GM12872 (cell line): ENCODE measurements at regions not wholly inside any gene's neighbourhood (a gene's known extent, or its start where the extent isn't known, plus 50 kb on each side); places are given as distances from the start of the nearest gene placed in this dataset.

Experiments used
- CTCF ChIP-seq: IDR thresholded peaks from 3 replicates; pipeline ENCODE4 v1.5.1; 2011; ENCODE audit warnings: low read depth, mild to moderate bottlenecking, low read length, moderate library complexity; ENCODE audit not compliant: insufficient read depth

DNA sequence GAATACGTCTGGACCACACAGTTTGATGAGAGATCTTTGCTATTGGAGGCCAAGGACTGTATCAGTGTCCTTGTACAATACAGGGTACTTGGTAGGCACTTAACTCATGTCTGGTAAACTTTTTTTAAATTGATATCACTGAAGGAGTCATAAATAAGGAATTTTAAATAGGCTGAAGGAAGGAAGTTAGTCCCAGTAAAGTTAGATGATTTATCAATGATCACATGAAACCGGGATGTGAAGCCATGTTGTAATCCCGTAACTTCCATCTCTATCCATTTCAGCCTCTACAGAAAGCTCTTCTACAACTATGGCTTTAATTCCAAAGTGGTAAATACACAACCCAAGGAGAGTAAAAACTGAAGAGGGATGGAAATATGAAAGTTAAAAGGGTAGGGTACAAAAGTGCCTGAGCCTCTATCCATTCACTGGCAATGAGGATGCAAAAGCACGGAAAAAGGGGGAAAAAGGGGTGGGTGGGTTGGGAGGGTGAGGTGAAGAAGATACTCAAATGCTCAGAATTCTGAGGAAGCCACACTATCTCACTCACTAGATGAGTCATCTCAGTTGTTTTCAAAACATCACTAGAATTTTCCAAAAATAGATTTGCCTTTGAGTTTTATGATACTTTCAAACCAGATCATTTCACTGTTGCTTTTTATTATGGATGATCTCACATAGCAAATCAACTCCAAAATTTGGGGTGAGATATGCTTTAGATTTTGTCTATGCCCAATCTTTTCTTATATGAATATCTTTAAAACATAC is 1053.5 kb downstream of the NR2F1-AS1 start:
- no peak for TF ChIP-seq CTCF

GRCh38 chr5:92525131-92525530 is 1055.9 kb downstream of the NR2F1-AS1 start:
- TF ChIP-seq CTCF, result no peak

DNA sequence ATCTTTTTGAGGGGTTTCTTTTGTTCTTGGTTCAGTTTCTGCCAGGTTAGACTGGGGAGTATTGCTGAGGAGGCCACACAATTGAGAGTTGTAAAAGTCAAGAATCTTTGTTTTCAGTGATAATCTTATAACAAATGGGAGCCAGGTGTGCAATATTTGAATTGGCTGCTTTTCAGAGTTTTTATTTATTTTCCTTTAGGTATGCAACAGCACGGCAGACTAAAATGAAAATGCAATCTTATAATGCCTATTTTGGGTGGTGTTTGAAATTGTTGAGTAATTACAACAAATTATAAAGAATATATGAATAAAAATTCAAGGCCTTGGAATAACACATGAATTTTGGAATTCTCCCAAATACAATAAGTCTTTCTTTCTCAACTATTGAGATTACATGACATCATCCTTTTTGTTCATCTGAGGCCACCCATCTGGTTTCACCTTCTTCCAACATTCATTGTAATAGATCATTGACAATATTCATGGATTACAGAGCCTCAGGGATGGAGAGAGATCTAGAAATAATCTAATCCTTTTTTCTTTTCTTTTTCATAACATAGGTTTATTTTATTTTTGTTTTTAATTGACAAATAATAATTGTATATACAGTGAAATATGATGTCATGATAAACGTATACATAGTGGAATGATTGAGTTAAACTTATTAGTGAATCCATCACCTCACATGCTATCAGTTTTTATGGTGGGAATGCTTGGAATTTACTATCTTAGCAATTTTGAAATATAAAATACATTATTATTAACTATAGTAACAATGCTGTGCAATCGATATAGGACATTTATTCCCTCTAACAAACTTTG is 1061.0 kb downstream of the NR2F1-AS1 start:
- no peak for TF ChIP-seq CTCF

- peak; percentile 74 for TF ChIP-seq CTCF
These were observed 1062.6 kb downstream of the NR2F1-AS1 start for GRCh38 chr5:92518318-92518904.

DNA sequence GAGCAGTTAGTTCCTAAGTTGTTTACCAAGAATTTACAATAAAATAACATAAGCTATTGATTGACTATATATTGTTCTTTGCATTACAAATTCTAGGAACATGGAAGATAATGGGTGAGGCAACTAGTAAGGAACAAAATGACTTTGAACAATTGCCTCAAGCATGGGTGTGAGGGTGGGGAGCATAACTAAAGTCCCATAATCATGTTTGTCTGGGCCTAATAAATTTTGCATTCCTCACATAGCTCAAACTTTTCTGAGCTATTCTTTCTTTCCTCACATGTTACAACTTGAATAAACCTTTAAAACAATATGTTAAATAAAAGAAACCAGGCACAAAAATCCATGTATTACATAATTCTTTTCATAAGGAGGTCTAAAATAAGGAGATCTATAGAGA is 1066.1 kb downstream of the NR2F1-AS1 start:
- no peak for TF ChIP-seq CTCF

GRCh38 chr5:92513067-92513466 is 1068.0 kb downstream of the NR2F1-AS1 start:
- no peak for TF ChIP-seq CTCF

GRCh38 chr5:92508271-92508670 is 1072.7 kb downstream of the NR2F1-AS1 start:
- no peak for TF ChIP-seq CTCF
